ENCODE measurements at regions not wholly inside any gene's neighbourhood (a gene's known extent, or its start where the extent isn't known, plus 50 kb on each side); places are given as distances from the start of the nearest gene placed in this dataset.

DNA sequence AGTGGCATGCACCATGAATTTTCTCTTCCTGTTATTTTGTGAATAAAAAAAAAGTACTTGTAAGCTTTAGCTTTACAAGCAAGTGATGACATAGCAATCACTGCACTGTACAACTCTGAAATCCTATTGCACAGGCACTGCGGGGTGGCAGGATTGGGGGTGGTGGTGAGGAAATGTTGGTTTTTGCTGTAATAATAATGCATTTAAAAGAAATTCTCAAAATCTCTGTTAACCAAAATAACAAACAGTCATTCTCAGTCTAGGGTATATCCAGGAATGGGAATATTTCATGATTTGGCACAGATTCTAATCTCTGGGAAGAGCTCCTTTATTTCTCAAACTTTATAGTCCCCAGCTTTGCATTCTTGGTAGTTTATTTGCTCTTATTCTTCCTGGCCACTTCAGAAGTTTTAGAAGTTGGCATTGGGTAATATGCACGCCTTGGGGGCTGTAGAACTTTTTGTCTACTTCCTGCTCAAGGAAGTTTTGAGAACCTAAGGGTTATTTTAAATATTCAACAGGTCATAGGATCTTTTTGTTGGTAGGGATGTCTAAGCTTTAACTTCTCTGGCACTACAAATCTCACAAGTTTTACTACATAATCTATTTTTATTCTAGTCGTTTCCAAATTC, 353.0 kb upstream of the KLF12 start:
- no peaks in the 10 kb centered on the region for H3K9me3 Mint-ChIP-seq
- no peaks in the 10 kb centered on the region for H3K9me3 ChIP-seq
- no peaks in the 10 kb centered on the region for H3K4me1 ChIP-seq (ENCODE audit: control insufficient read depth in 1 of 2, extremely low read depth in 1 of 2, insufficient read depth in 2 of 2, low read length in 2 of 2)
- ATAC-seq (replicated peaks in 1 of 4) (no peak), DNase-seq (no peak)
- ChIA-PET POLR2A (no interaction called here), CTCF (no interaction called here)
- H3K27ac Mint-ChIP-seq: no peak overlapping the region
- H3K4me1 Mint-ChIP-seq: peaks cover 0 to 3% (median 0%) of the 10 kb centered on the region in 3 donors
- H3K27me3 ChIP-seq (replicated peaks in 1 of 2; ENCODE audit: control insufficient read depth in 2 of 2, extremely low read depth in 1 of 2, insufficient read depth in 2 of 2, low read length in 1 of 2): no peaks in the 10 kb centered on the region
- peaks cover 0 to 14% of the 10 kb centered on the region in 2 donors for H3K27me3 Mint-ChIP-seq
- no peak overlapping the region for H3K4me3 Mint-ChIP-seq
- H3K27ac ChIP-seq (ENCODE audit: low read length): no peak overlapping the region
- no peaks in the 10 kb centered on the region for H3K36me3 ChIP-seq (ENCODE audit: control insufficient read depth in 2 of 2, extremely low read depth in 1 of 2, insufficient read depth in 1 of 2, low read length in 1 of 2)
- no peak overlapping the region for H3K4me3 ChIP-seq (ENCODE audit: control insufficient read depth in 1 of 2, extremely low read depth in 1 of 2, low read length in 1 of 2)
- H3K36me3 Mint-ChIP-seq: no peaks in the 10 kb centered on the region
- WGBS (ENCODE audit: insufficient coverage): no CpG with 5 or more reads among the region's 3 CpGs

DNA sequence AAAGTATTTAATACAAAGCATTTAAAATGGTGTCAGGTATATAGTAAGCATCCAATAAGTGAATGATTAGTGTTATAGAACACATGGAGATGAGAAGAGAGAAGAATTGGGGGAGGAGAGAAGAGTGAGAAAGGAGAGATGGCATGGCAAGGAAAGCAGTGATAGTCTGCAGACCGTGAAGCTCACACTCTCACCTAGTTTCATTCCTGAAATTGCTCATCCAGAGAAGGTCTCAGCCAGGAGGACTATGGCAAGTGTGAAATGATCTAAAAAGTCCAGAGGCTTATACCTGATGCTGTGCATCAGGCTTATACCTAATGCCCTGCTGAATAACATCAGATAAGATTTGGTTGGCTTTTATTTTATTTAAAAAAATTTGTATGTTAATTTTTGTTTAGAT, 351.6 kb upstream of the KLF12 start:
- ATAC-seq (replicated peaks in 1 of 4): no peak
- ChIA-PET CTCF (no interaction called here), POLR2A (no interaction called here)
- Histone ChIP-seq H3K27me3 (replicated peaks in 1 of 2; ENCODE audit: control insufficient read depth in 2 of 2, extremely low read depth in 1 of 2, insufficient read depth in 2 of 2, low read length in 1 of 2) (no peaks in the 10 kb centered on the region), H3K4me3 (ENCODE audit: control insufficient read depth in 1 of 2, extremely low read depth in 1 of 2, low read length in 1 of 2) (no peak overlapping the region), H3K27ac (ENCODE audit: low read length) (no peak overlapping the region), H3K36me3 (ENCODE audit: control insufficient read depth in 2 of 2, extremely low read depth in 1 of 2, insufficient read depth in 1 of 2, low read length in 1 of 2) (no peaks in the 10 kb centered on the region), H3K4me1 (ENCODE audit: control insufficient read depth in 1 of 2, extremely low read depth in 1 of 2, insufficient read depth in 2 of 2, low read length in 2 of 2) (no peaks in the 10 kb centered on the region), H3K9me3 (no peaks in the 10 kb centered on the region)
- H3K4me3 Mint-ChIP-seq: no peak overlapping the region
- no peak for DNase-seq
- peaks cover 0 to 13% of the 10 kb centered on the region in 2 donors for H3K27me3 Mint-ChIP-seq
- WGBS (ENCODE audit: insufficient coverage): no CpG with 5 or more reads among the region's 1 CpG
- peaks cover 0 to 3% (median 0%) of the 10 kb centered on the region in 3 donors for H3K4me1 Mint-ChIP-seq
- no peak overlapping the region for H3K27ac Mint-ChIP-seq
- H3K9me3 Mint-ChIP-seq: no peaks in the 10 kb centered on the region
- H3K36me3 Mint-ChIP-seq: no peaks in the 10 kb centered on the region

DNA sequence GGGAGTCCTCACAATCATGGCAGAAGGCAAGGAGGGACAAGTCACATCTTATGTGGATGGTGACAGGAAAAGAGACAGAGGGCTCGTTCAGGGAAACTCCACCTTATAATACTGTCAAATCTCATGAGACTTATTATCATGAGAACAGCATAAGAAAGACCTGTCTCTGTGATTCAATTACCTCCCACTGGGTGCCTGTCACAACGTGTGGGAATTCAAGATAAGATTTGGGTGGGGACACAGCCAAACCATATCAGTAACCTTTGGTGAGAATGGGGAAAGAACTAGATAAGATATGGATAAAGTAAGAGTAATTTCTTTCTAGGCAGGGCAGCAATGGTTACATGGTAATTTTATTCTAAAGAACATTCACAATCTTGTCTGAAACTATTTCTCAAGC, 344.9 kb upstream of the KLF12 start:
- H3K9me3 ChIP-seq: no peaks in the 10 kb centered on the region
- Mint-ChIP-seq H3K4me1 (no peaks in the 10 kb centered on the region), H3K4me3 (no peak overlapping the region), H3K9me3 (peaks cover 0 to 6% (median 4%) of the 10 kb centered on the region in 3 donors), H3K36me3 (no peaks in the 10 kb centered on the region), H3K27me3 (peaks cover 0 to 7% of the 10 kb centered on the region in 2 donors), H3K27ac (no peak overlapping the region)
- H3K4me3 ChIP-seq (ENCODE audit: control insufficient read depth in 1 of 2, extremely low read depth in 1 of 2, low read length in 1 of 2): no peak overlapping the region
- no CpG with 5 or more reads among the region's 2 CpGs for WGBS (ENCODE audit: insufficient coverage)
- ATAC-seq (replicated peaks in 1 of 4) (no peak), DNase-seq (no peak)
- ChIA-PET CTCF (no interaction called here), POLR2A (no interaction called here)
- H3K4me1 ChIP-seq (ENCODE audit: control insufficient read depth in 1 of 2, extremely low read depth in 1 of 2, insufficient read depth in 2 of 2, low read length in 2 of 2): no peaks in the 10 kb centered on the region
- H3K27me3 ChIP-seq (replicated peaks in 1 of 2; ENCODE audit: control insufficient read depth in 2 of 2, extremely low read depth in 1 of 2, insufficient read depth in 2 of 2, low read length in 1 of 2): no peaks in the 10 kb centered on the region
- H3K36me3 ChIP-seq (ENCODE audit: control insufficient read depth in 2 of 2, extremely low read depth in 1 of 2, insufficient read depth in 1 of 2, low read length in 1 of 2): no peaks in the 10 kb centered on the region
- no peak overlapping the region for H3K27ac ChIP-seq (ENCODE audit: low read length)

DNA sequence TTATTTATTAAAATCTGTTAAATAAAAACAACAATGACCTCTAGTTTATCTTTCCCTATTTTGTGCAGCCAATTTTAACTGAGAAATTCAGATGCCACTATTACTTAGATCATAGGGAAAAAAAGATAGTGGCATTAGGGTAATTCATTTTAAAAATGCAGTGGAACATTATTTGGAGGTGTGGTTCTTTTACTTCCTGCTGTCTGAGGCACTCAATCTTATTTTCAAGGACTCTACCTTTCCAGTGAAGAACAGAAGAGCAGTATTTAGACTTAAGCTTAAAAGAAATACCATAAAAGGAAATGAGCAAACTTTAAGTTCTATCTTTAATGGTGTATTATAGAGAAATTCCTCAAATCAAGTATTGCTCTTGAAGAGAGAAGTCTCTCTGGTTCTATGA, 342.6 kb upstream of the KLF12 start:
- no peak overlapping the region for H3K27ac Mint-ChIP-seq
- peaks cover 0 to 6% (median 4%) of the 10 kb centered on the region in 3 donors for H3K9me3 Mint-ChIP-seq
- Histone ChIP-seq H3K36me3 (ENCODE audit: control insufficient read depth in 2 of 2, extremely low read depth in 1 of 2, insufficient read depth in 1 of 2, low read length in 1 of 2) (no peaks in the 10 kb centered on the region), H3K4me3 (ENCODE audit: control insufficient read depth in 1 of 2, extremely low read depth in 1 of 2, low read length in 1 of 2) (no peak overlapping the region), H3K27me3 (replicated peaks in 1 of 2; ENCODE audit: control insufficient read depth in 2 of 2, extremely low read depth in 1 of 2, insufficient read depth in 2 of 2, low read length in 1 of 2) (no peaks in the 10 kb centered on the region), H3K27ac (ENCODE audit: low read length) (no peak overlapping the region), H3K4me1 (ENCODE audit: control insufficient read depth in 1 of 2, extremely low read depth in 1 of 2, insufficient read depth in 2 of 2, low read length in 2 of 2) (no peaks in the 10 kb centered on the region), H3K9me3 (no peaks in the 10 kb centered on the region)
- no peak for ATAC-seq (replicated peaks in 1 of 4)
- peaks cover 0 to 4% of the 10 kb centered on the region in 2 donors for H3K27me3 Mint-ChIP-seq
- POLR2A ChIA-PET: no interaction called here
- no peaks in the 10 kb centered on the region for H3K36me3 Mint-ChIP-seq
- CTCF ChIA-PET: no interaction called here
- H3K4me3 Mint-ChIP-seq: no peak overlapping the region
- no peaks in the 10 kb centered on the region for H3K4me1 Mint-ChIP-seq
- no peak for DNase-seq

DNA sequence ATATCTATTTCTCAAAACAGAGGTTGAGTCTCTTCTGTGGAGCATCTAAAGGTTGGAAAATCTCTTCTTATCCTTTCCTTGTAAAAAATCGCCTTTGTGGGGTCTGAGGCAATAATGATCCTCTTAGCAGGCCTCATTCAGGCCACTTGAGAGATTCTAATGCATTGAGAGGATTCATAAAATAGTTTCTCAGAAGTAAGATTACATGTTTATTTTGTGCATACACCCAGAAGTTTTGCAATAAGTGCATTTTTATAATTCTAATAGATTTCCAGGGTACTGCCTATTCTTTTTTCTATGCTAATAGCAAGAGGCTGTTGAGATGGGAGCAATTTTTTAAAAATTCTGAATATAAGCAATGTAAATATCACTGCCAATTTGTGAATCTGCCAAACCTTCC, 342.2 kb upstream of the KLF12 start:
- POLR2A ChIA-PET: no interaction called here
- no peak for ATAC-seq (replicated peaks in 1 of 4)
- no CpG with 5 or more reads among the region's 1 CpG for WGBS (ENCODE audit: insufficient coverage)

DNA sequence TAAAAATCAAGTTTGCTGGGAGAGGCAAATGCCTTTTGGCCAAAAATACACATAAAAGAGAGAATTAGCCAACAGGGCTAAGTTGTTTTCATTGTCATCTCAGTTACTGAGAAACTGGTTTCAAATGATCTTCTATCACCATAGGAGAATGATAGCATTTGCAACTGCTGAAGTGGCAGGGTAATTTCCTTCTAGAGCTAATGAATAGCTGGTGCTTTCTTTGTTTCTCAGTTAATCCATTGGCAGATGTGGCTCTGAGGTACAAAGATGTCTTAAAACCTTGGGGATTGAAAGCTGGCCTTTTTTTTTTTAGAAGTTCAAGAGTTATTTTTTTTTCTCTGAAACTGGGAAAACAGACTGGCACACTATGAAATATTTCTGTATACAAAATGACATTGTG, 332.7 kb upstream of the KLF12 start:
- Histone ChIP-seq H3K9me3 (no peaks in the 10 kb centered on the region), H3K27ac (ENCODE audit: low read length) (no peak overlapping the region), H3K4me3 (ENCODE audit: control insufficient read depth in 1 of 2, extremely low read depth in 1 of 2, low read length in 1 of 2) (no peak overlapping the region), H3K4me1 (ENCODE audit: control insufficient read depth in 1 of 2, extremely low read depth in 1 of 2, insufficient read depth in 2 of 2, low read length in 2 of 2) (no peaks in the 10 kb centered on the region), H3K36me3 (ENCODE audit: control insufficient read depth in 2 of 2, extremely low read depth in 1 of 2, insufficient read depth in 1 of 2, low read length in 1 of 2) (no peaks in the 10 kb centered on the region), H3K27me3 (replicated peaks in 1 of 2; ENCODE audit: control insufficient read depth in 2 of 2, extremely low read depth in 1 of 2, insufficient read depth in 2 of 2, low read length in 1 of 2) (no peaks in the 10 kb centered on the region)
- peaks cover 10 to 19% of the 10 kb centered on the region in 2 donors for H3K27me3 Mint-ChIP-seq
- CTCF ChIA-PET: interaction anchor here in 1 of 2 donors (0.6 to 1.0 kb wide), 2 partner anchors 12 to 1161 kb away, joined by 3 to 4 read pairs; no protein-coding TSS in a partner anchor
- POLR2A ChIA-PET: interaction anchor here in 1 of 2 donors (0.6 kb wide), 1 partner anchor 618 kb away, joined by 3 read pairs; no protein-coding TSS in a partner anchor
- no peak for ATAC-seq (replicated peaks in 1 of 4)
- H3K9me3 Mint-ChIP-seq: no peaks in the 10 kb centered on the region
- H3K4me1 Mint-ChIP-seq: no peaks in the 10 kb centered on the region
- H3K36me3 Mint-ChIP-seq: no peaks in the 10 kb centered on the region
- no peak overlapping the region for H3K27ac Mint-ChIP-seq
- no peak for DNase-seq
- no peak overlapping the region for H3K4me3 Mint-ChIP-seq

More for the DNA sequence above, 342.2 kb upstream of the KLF12 start:
- no peaks in the 10 kb centered on the region for H3K36me3 Mint-ChIP-seq
- no peak for DNase-seq
- no peaks in the 10 kb centered on the region for H3K4me1 ChIP-seq (ENCODE audit: control insufficient read depth in 1 of 2, extremely low read depth in 1 of 2, insufficient read depth in 2 of 2, low read length in 2 of 2)
- CTCF ChIA-PET: no interaction called here
- H3K4me1 Mint-ChIP-seq: no peaks in the 10 kb centered on the region
- no peak overlapping the region for H3K27ac Mint-ChIP-seq
- no peaks in the 10 kb centered on the region for H3K27me3 ChIP-seq (replicated peaks in 1 of 2; ENCODE audit: control insufficient read depth in 2 of 2, extremely low read depth in 1 of 2, insufficient read depth in 2 of 2, low read length in 1 of 2)
- no peaks in the 10 kb centered on the region for H3K9me3 ChIP-seq
- peaks cover 0 to 4% of the 10 kb centered on the region in 2 donors for H3K27me3 Mint-ChIP-seq
- H3K36me3 ChIP-seq (ENCODE audit: control insufficient read depth in 2 of 2, extremely low read depth in 1 of 2, insufficient read depth in 1 of 2, low read length in 1 of 2): no peaks in the 10 kb centered on the region
- no peak overlapping the region for H3K4me3 ChIP-seq (ENCODE audit: control insufficient read depth in 1 of 2, extremely low read depth in 1 of 2, low read length in 1 of 2)
- H3K27ac ChIP-seq (ENCODE audit: low read length): no peak overlapping the region
- H3K9me3 Mint-ChIP-seq: peaks cover 0 to 6% (median 4%) of the 10 kb centered on the region in 3 donors
- H3K4me3 Mint-ChIP-seq: no peak overlapping the region

DNA sequence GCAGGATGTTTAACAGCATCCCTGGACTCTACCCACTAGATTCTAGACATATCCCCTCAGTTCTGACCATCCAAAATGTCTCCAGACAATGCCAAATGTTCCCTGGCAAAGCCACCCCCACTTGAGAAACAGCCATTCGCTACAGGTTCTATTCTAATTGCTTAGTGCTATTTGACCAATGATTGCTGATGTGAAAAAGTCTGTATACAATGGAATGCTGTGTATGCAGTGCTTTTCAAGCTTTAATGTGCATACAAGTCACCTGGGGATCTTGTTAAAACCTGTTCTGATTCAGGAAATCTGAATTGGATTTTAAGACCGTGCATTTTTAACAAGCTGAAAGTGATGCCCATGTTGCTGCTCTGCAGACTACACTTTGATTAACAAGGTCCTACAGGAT, 331.8 kb upstream of the KLF12 start:
- no peaks in the 10 kb centered on the region for H3K9me3 ChIP-seq
- H3K27me3 Mint-ChIP-seq: peaks cover 11 to 19% of the 10 kb centered on the region in 2 donors
- H3K4me1 ChIP-seq (ENCODE audit: control insufficient read depth in 1 of 2, extremely low read depth in 1 of 2, insufficient read depth in 2 of 2, low read length in 2 of 2): no peaks in the 10 kb centered on the region
- H3K9me3 Mint-ChIP-seq: no peaks in the 10 kb centered on the region
- no peaks in the 10 kb centered on the region for H3K4me1 Mint-ChIP-seq
- 80% methylated on average over 1 of the region's 2 CpGs for WGBS (ENCODE audit: insufficient coverage)
- H3K27ac Mint-ChIP-seq: no peak overlapping the region
- CTCF ChIA-PET: interaction anchor here in 1 of 2 donors (1.0 kb wide), 1 partner anchor 11 kb away, joined by 4 read pairs; no protein-coding TSS in a partner anchor
- H3K27me3 ChIP-seq (replicated peaks in 1 of 2; ENCODE audit: control insufficient read depth in 2 of 2, extremely low read depth in 1 of 2, insufficient read depth in 2 of 2, low read length in 1 of 2): no peaks in the 10 kb centered on the region
- H3K4me3 Mint-ChIP-seq: no peak overlapping the region
- ATAC-seq (replicated peaks in 1 of 4): no peak
- no peaks in the 10 kb centered on the region for H3K36me3 ChIP-seq (ENCODE audit: control insufficient read depth in 2 of 2, extremely low read depth in 1 of 2, insufficient read depth in 1 of 2, low read length in 1 of 2)
- no peak for DNase-seq
- no peak overlapping the region for H3K27ac ChIP-seq (ENCODE audit: low read length)
- H3K4me3 ChIP-seq (ENCODE audit: control insufficient read depth in 1 of 2, extremely low read depth in 1 of 2, low read length in 1 of 2): no peak overlapping the region
- POLR2A ChIA-PET: no interaction called here
- no peaks in the 10 kb centered on the region for H3K36me3 Mint-ChIP-seq
